HG03103 (cell line): ENCODE measurements at regions not wholly inside any gene's neighbourhood (a gene's known extent, or its start where the extent isn't known, plus 50 kb on each side); places are given as distances from the start of the nearest gene placed in this dataset.

Experiments
- ATAC-seq: cut with Tn5 transposase; IDR thresholded peaks from one replicate; pipeline ENCODE4 v1.9.1; 2021; ENCODE audit warnings: low read depth; ENCODE audit not compliant: unreplicated experiment

DNA sequence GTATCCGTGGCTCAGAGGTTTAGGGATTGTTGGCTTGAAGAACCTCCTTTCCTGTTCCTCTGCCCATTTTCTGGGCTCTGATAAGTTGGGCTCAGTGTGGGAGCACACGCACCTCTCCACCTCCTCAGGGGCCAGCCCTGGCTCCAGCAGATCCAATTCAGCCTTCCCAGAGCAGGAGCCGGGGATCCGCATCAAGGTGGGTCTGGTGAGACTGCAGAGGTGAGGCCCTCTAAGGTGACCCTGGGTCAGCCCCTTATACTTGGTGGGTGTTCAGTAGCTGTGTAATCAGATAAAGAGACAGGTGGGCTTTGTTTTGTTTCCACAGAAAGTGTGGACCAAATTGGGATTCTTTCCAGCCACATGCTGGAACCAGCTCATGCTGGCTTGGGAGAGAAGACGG is 1466.0 kb downstream of the TBC1D22A start:
- ATAC-seq, result no peak

DNA sequence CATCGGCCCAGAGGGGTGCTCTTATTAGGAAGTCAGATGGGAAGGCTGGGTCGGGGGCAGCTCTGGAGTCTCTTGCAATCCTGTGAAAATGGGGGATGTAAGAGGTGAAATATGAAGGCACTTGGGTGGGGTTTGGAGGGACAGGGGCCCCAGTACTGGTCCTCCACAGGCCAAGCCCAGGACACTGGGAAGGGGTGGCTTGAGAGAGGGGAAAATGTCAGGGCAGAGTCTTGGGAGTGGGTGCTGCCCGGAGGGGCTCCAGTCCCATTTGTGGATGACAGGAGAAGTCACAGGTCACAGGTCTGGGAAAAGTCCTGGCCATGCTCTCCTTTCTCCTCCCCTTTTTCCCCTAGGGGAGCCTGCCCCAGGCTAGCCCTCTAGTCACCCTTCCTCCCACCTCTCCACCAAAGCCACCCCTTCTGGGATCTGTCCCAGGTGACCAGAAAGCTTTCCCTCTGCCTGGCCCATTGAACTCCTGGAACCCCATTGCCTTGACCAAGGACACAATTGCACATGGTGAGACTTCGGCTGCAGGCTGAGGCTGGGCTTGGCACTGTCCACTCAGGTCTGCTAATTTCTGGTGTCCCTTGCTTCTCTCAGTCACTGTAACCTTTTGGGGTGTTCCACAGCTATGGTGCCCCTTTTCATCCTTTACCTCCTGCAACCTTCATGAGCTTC is 1465.0 kb downstream of the TBC1D22A start:
- ATAC-seq, result no peak

DNA sequence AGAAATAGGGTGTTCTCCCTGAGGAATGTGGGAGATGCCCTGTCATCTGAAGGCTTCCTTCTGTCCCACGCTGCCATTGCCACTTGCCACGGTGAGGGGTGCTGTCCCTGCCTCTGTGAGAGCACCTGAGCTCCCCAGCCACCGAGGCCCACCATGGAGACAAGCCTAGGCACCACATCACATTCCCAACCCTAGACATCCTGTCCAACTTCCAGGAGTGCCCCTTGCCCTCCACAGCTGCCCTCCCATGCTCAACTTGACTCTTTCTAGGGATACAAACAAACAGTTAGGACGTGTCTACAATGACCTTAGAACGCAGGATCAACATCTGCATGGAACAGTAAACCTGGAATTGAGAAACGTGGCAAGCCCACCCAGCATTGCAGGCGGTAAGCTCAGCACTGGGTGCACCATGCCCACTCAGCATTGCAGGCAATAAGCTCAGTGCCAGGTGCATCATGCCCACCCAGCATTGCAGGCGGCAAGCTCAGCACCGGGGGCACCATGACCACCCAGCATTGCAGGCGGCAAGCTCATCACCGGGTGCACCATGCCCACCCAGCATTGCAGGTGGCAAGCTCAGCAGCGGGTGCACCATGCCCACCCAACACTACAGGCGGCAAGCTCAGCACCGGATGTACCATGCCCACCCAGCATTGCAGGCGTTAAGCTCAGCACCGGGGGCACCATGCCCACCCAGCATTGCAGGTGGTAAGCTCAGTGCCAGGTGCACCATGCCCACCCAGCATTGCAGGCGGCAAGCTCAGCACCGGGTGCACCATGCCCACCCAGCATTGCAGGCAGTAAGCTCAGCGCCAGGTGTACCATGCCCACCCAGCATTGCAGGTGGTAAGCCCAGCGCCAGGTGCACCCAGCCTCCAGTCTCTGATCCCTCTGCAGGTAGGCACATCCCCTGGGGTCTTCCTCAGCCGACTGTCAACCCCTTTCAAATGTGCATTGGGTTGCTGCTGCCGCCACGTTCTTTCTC is 1463.9 kb downstream of the TBC1D22A start:
- ATAC-seq, result no peak

DNA sequence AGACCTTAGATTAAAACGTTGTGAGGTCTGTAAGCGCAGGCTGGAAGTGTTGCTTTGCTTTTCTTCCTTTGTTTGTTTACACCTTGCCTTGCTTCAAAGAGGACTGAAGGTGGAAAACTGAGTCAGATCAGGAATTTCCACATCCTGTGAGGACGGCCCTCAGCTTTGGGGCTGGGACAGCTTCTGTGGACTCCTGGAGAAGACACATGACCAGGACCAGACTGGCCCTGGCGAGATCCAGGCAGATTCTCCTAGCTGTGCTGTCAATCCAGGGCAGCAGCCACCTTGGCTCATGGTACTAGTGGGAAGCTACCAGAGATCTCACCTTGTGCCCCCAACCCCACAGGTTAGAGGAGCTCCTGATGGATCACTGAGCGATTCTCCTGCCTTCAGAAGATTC is 1461.9 kb downstream of the TBC1D22A start:
- ATAC-seq, result no peak

DNA sequence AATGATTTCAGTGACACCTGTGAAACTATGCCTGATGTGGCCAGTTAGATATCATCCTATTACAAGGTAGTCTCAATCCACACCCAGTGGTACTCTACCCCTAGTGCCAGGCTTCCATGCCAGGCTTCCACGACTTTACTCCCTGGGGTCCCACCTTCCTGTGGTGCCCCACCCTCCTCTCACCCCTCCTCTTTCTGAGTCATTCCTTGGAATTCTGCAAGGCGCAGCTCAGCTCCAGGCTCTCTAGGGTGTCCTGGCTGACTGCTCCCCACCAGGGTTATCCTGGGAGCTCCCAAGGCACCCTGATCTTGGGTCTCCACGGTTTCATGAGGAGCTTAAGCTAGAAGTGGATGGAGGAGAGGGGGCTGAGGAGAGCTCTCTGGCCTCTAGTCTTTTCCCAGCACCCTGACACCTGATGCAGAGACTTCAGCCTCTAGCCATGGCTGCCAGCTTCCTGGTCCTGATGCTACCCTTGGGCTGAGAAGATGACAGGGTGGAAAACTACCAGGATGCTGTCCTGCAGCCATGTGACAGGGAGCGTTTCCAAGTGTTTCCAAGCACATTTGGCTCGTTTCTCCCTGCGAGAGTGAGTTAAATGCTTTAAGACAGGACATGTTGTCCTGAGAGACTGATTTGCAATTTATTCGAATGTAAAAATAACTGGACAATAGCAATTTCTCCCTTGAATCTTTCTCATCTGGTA is 1461.2 kb downstream of the TBC1D22A start:
- no peak for ATAC-seq

DNA sequence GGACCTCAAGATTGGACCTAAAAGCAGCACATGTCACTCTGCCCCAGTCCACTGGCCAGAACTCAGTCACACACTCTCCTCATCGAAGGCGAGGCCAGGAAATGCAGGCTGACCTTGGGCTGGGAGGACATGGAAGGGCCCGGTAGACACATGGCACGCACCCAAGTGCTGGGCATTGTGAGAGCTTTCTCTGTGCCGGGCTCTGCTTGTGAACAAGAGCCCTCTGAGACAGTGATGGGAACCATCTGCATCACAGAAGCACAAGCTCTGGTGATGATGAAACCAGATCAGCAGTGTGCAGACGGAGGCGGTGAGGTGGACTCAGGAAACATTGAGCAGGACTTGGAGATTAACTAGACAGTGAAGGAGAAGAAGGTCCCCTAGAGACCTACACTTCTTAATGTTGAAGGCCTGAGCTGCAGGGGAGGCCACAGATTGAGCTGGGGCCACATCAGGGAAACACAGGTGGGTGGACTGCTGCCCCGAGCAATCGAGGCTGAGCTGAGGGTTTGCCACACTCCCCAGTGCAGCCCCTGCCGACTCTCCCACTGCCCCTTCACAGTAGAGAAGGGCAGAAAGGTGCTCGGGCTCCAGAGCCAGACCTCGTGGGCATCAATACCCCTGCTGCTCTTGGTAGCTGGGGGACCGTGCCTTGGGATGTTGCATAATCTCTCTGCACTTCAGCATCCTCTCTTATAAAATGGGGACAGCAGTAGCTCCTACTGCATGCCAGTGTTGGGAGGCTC is 1460.5 kb downstream of the TBC1D22A start:
- no peak for ATAC-seq

DNA sequence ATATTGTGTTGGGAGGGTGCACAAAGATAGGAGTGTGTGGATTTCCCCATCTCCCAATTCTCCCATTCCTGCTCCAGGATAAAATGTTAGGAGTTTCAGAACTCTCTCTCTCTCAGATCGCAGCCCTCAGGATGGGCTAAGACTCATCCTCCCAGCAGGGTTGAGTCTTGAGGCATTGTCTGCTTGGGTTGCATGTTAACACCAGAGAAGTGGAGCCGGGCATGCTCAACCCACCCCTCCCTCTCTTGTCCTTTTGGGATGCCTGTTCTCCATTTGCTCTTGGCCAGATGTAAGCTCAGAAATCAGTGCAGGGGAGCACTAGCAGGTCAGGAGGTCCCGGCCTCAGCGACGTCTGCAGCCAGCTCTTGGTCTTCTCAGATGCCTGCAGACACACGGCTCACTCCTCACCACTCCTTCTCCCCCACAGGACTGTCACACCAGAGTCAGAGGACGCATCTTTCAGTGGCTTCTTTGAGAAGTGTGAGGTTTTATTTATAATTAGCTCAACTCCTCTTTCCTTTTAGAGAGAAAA is 1456.5 kb downstream of the TBC1D22A start:
- no peak for ATAC-seq

DNA sequence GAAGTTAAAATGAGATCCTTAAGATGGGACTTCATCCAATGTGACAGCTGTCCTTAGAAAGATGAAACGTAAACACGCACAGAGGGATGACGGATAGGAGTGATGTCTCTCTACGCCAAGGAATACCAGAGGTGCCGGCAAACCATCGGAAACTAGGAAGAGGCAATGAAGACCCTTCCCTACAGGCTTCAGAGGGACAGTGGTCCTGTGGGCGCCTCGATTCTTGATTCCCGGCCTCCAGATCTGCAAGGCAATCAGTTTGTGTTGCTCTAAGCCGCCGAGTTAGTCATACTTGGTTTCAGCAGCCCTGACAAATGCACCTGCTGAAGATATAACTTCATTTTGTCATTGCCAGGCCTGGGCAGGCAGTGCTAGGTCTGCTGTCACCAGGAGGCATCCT is 1455.1 kb downstream of the TBC1D22A start:
- ATAC-seq, result no peak

DNA sequence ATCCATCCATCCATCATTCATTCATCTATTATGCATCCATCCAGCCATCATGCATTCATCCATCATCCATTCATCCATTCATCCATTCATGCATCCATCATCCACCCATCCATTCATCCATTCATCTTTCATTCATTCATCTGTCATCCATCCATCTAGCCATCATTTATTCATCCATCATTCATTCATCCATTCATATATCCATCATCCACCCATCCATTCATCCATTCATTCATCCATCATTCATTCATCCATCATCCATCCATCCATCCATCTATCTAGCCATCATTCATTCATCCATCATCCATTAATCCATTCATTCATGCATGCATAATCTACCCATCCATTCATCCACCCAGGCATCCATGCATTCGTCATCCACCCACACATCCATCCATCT is 1450.3 kb downstream of the TBC1D22A start:
- ATAC-seq, result no peak

DNA sequence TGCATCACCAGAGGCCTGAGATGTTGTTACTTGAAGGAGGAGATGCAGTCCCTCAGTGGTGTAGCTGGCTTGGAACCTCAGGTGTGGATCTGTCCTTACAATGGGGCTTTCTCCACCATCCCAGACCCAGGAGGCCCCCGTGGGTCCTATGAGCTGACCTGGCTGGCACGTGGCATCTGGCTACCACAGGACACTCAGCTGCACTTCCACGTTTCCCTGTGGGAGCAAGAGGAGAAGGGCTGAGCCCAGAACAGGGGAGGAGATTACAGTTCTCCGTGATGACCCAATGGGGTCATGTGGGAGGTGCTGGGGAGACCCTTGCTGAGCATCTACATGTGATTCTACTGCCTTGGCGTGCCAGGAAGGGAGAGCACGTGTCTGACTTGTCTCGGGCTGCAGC is 1448.4 kb downstream of the TBC1D22A start:
- no peak for ATAC-seq

DNA sequence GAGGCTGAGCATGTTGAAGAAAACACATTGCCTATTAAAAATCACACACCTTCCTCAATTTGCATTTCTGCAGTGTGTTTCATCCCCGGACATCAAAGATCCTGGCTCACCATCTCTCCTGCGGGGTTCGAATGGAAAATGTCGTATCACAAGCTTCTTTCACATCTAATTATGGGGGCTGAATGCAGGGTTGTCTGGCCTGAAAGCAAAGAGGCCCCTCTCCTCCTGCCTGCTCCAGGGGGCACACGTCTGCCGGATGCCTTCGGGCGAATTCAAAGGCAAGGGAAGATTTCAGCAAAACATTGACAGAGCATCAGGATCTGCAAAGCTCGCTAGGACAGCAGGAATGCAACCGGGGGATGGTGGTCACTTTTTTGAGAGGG is 1447.7 kb downstream of the TBC1D22A start:
- no peak for ATAC-seq

DNA sequence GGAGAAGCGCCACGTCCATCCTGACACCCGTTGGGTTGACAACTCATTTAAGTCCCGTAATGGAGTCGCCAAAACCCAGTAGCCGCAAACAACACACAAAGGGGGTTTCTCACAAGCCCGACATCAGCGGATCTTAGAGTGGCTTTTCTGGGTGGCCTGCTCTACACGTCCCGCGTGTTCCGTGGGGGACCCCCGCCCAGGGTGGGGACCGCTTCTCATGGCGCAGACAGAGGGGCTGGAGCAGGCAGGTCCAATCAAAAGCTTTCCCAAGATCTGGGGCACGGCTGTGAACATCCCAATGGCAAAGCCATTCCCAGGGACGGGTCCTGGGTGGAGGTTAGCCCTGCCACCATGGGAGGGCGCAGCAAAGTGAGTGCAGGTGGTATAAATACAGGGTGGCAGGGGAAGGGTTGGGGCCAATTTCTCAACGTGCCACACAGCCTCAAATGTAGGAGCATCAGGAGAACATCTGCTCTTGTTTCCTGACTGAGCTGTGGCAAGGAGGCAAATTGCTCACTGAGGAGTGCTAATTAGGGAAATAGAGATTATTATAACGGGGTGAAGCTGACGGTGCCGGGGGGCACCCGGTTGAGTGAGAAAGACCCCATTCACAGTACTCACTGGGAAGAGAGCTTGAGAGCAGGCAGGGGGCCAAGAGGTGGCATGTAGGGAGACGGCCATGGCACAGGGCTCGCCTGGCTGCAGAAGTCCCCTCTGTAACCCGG is 1447.2 kb downstream of the TBC1D22A start:
- ATAC-seq, result no peak

DNA sequence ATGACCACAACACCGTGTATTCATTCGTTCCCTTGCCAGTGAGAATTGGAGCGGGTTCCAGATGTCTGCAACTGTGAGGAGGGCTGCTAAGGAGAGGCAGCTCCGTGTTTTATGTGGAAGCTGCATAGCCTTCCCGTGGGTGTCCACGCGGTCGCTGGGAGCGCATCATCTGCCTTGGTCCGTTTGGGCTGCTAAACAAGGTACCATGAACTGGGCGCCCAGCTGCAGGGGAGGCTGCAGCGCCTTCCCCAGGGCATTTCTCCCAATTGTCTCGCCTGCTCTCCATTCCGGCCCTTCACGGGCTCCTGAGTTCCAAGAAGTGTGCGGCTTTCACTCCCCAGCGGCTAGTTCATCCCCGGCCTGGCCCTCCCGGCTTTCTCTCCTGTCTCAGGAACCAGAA is 1446.4 kb downstream of the TBC1D22A start:
- ATAC-seq, result no peak

DNA sequence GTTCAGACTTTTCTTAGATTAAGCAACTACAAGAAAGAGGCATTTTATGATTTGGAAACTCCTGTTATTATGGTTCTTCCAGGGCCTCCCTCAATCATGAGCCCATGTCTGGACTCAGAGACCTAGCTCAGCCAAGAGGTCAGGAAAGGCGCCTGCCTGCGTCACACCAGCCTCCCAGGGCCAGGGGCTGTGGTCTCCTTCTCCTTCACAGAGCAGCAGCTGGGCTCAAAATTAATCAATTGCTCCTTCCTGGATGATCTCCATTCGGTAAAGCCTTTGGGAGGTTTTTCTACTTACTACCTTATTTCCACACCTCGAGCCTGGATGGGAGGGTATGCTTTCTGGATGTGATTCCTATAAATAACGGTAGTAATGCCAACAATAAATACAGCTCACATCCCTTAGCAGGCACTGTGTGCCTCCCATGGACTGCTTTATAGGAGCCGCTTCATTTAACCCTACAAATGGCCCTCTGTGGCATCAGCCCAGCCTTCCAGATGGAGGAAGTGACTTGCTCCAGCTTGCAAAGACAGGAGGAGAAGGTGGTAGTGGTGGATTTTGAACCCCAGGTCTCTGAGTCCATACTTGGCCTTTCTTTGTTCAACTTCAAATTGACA is 1445.6 kb downstream of the TBC1D22A start:
- no peak for ATAC-seq

DNA sequence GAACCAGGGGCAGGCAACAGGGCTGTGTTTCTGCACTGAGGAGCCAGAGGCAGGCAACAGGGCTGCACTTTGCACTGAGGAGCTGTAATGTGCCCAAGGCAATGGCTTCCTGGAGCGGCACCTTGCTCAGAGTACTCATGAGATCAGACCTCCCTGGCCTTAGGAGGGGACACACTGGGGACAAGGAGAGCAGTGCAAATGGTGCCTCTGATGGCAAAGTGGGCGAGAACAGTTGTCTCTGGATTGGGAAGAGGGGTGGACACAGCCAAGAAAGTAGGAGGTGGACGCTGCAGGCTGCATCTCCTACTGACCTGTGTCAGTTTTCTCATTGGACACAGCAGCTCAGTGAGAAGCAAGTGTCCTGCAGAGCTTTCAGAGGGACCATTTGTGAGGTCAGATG is 1443.3 kb downstream of the TBC1D22A start:
- no peak for ATAC-seq

DNA sequence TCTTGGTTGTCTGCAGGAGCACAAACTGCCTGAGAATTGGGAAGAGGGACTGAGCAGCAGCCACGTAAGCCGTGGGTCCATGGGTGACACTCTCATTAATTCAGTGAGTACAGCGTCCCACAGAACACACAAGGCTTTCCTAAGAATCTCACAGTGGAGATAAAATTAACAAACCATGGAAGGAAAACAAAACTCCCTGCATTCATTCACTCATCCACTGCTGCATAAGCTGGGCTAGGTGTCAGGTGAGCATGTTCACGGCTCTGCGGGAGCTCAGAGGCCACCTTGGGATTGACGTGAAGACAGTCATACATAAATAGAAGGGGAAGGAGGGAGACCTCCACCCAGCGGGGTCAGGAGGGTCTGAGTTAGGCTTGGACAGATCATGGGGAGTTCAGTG is 1442.7 kb downstream of the TBC1D22A start:
- no peak for ATAC-seq

DNA sequence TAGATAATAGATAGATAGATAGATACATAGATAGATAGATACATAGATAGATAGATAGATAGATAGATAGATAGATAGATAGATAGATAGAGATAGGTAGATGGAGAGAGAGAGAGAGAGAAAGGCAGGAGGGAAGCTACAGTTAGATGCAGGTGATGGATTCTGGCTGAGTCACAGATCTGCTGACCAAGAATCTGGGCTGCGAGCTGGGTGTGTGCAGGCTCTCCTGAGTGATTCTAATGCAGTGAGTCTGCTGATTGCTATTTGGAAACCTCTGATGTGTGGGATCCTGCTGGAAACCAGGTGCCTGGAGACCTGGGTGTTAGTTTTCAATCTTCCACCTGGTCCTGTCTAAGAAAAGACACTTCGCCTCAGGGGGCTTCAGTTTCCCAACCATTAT is 1441.8 kb downstream of the TBC1D22A start:
- ATAC-seq, result no peak

DNA sequence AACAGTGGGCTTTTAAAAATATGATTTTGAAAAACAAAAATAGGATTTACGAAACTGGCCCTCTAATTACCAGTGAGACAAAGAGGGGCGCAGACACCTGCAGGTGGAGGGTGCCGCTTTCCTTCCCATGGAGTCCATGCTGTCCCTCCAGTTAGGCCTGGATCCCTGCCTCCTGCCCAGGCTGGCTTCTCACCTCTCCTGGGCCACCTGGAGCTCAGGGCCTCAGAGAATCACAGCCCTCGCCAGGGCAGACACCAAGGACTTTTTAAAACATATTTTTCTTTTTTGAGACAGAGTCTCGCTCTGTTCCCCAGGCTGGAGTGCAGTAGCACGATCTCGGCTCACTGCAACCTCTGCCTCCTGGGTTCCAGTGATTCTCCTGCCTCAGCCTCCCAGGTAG is 1437.2 kb downstream of the TBC1D22A start:
- ATAC-seq, result no peak
